ENCODE measurements at regions not wholly inside any gene's neighbourhood (a gene's known extent, or its start where the extent isn't known, plus 50 kb on each side); places are given as distances from the start of the nearest gene placed in this dataset.

- Histone ChIP-seq H3K27ac (replicated peaks in 1 of 4) (no peak overlapping the region), H3K9me3 (no peaks in the 10 kb centered on the region), H3K4me3 (no peak overlapping the region), H3K4me1 (peaks cover 11 to 16% (median 15%) of the 10 kb centered on the region in 4 donors), H3K36me3 (no peaks in the 10 kb centered on the region), H3K27me3 (no peaks in the 10 kb centered on the region)
- intact Hi-C loops (cut with DNase I) = no loop called here
- WGBS = 92% methylated on average over 9 of the region's 9 CpGs
- TF ChIP-seq EP300 (IDR thresholded peaks at IDR 0.05) = no peak
- no peak for DNase-seq (ENCODE audit: extremely low spot score)
These were observed 196.1 kb downstream of the DLL1 start for GRCh38 chr6:170094686-170095272.

GRCh38 chr6:170093658-170094596, 197.0 kb downstream of the DLL1 start:
- Histone ChIP-seq H3K27me3 (no peaks in the 10 kb centered on the region), H3K4me3 (no peak overlapping the region), H3K4me1 (peaks cover 11 to 17% (median 16%) of the 10 kb centered on the region in 4 donors), H3K9me3 (no peaks in the 10 kb centered on the region), H3K27ac (replicated peaks in 1 of 4) (no peak overlapping the region), H3K36me3 (no peaks in the 10 kb centered on the region)
- intact Hi-C loops (cut with DNase I) = no loop called here
- no peak for DNase-seq (ENCODE audit: extremely low spot score)
- TF ChIP-seq POLR2AphosphoS5 (IDR thresholded peaks at IDR 0.05) (no peak), POLR2A (IDR thresholded peaks at IDR 0.05; ENCODE audit: low read depth) (no peak), EP300 (IDR thresholded peaks at IDR 0.05) (no peak)
- TF ChIP-seq, protein P1, sequence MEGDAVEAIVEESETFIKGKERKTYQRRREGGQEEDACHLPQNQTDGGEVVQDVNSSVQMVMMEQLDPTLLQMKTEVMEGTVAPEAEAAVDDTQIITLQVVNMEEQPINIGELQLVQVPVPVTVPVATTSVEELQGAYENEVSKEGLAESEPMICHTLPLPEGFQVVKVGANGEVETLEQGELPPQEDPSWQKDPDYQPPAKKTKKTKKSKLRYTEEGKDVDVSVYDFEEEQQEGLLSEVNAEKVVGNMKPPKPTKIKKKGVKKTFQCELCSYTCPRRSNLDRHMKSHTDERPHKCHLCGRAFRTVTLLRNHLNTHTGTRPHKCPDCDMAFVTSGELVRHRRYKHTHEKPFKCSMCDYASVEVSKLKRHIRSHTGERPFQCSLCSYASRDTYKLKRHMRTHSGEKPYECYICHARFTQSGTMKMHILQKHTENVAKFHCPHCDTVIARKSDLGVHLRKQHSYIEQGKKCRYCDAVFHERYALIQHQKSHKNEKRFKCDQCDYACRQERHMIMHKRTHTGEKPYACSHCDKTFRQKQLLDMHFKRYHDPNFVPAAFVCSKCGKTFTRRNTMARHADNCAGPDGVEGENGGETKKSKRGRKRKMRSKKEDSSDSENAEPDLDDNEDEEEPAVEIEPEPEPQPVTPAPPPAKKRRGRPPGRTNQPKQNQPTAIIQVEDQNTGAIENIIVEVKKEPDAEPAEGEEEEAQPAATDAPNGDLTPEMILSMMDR (IDR thresholded peaks at IDR 0.05) = no peak
- 88% methylated on average over 23 of the region's 37 CpGs for WGBS

- intact Hi-C loops (cut with DNase I) = no loop called here
- TF ChIP-seq POLR2A (IDR thresholded peaks at IDR 0.05; ENCODE audit: low read depth) = no peak
- no peak for TF ChIP-seq POLR2AphosphoS5 (IDR thresholded peaks at IDR 0.05)
- TF ChIP-seq EP300 (IDR thresholded peaks at IDR 0.05) = no peak
- TF ChIP-seq, protein P1 (IDR thresholded peaks at IDR 0.05) = no peak
- H3K36me3 ChIP-seq = no peaks in the 10 kb centered on the region
- no peak overlapping the region for H3K4me3 ChIP-seq
- H3K4me1 ChIP-seq = peaks cover 11 to 21% (median 16%) of the 10 kb centered on the region in 4 donors
- 88% methylated on average over 12 of the region's 17 CpGs for WGBS
- no peaks in the 10 kb centered on the region for H3K27me3 ChIP-seq
- no peak for DNase-seq (ENCODE audit: extremely low spot score)
- H3K27ac ChIP-seq (replicated peaks in 1 of 4) = no peak overlapping the region
- H3K9me3 ChIP-seq = no peaks in the 10 kb centered on the region
These were observed 197.6 kb downstream of the DLL1 start for GRCh38 chr6:170093276-170093657.

GRCh38 chr6:170092826-170093225, 198.1 kb downstream of the DLL1 start:
- Histone ChIP-seq H3K4me3 (no peak overlapping the region), H3K4me1 (peaks cover 11 to 21% (median 16%) of the 10 kb centered on the region in 4 donors), H3K27ac (replicated peaks in 1 of 4) (no peak overlapping the region), H3K9me3 (no peaks in the 10 kb centered on the region), H3K36me3 (no peaks in the 10 kb centered on the region), H3K27me3 (no peaks in the 10 kb centered on the region)
- DNase-seq (ENCODE audit: extremely low spot score) = no peak
- TF ChIP-seq POLR2A (IDR thresholded peaks at IDR 0.05; ENCODE audit: low read depth) (no peak), POLR2AphosphoS5 (IDR thresholded peaks at IDR 0.05) (no peak), EP300 (IDR thresholded peaks at IDR 0.05) (no peak)
- TF ChIP-seq, protein P1 (IDR thresholded peaks at IDR 0.05) = no peak
- 71% methylated on average over 15 of the region's 15 CpGs for WGBS
- intact Hi-C loops (cut with DNase I) = no loop called here

All from esophagus muscularis mucosa (tissue), 4 donors.